Heart left ventricle (tissue), 13 donors: ENCODE measurements at regions not wholly inside any gene's neighbourhood (a gene's known extent, or its start where the extent isn't known, plus 50 kb on each side); places are given as distances from the start of the nearest gene placed in this dataset.

Experiments
- CTCF ChIP-seq, 12 donors: fragments of 200-600 bp; sonication (generic) in 4 of 12; IDR thresholded peaks; one replicate each; pipeline versions ENCODE4 v1.5.0 to v1.8.0; 2018 to 2022; ENCODE audit warnings: antibody characterized with exemption in 12 of 12, mild to moderate bottlenecking in 5 of 12
- POLR2A ChIP-seq, 2 donors: fragments of 450-650 bp; IDR thresholded peaks; one replicate each; pipeline ENCODE4 v1.6.1; 2017; ENCODE audit warnings: antibody characterized with exemption in 2 of 2, mild to moderate bottlenecking in 2 of 2, moderate library complexity in 2 of 2
- donor health status: ischemic (EF 13 %, LVEDD 7.1; RV severe dilation, severe dysfunction).
- donor health status: DM: no; HTN: yes; CAD: no.
- donor health status: DM: no; HTN: no; CAD: no.
- donor health status: ischemic (EF 25% LVEDD 6.9; RV normal size, moderate dysfunction).
- donor health status: ischemic (EF 25% LVEDD 5.7; RV mildly dilated, moderate dysfunction).
- donor health status: ischemic (EF 35%, LVEDD 5.7; RV mildly dilated, moderate dysfunction).
- donor health status: nonischemic (EF 11% LVEDD 7.7; RV severe dilation, severe dysfunction).
- donor health status: DM: yes; HTN: yes; CAD: no.
- donor health status: PGD.
- donor health status: ischemic (EF 29% LVEDD 5.4; RV normal size, mild dysfunction).
- donor health status: nonischemic (EF 23%, LVEDD 6.1; RV moderate dilation, normal function).

- TF ChIP-seq CTCF (IDR thresholded peaks at IDR 0.05) = no peak
- TF ChIP-seq POLR2A (IDR thresholded peaks at IDR 0.05) = no peak
Observed at GRCh38 chr6:79374308-79374707, 139.8 kb upstream of the HMGN3 start.
